GM21423 (cell line): ENCODE measurements at regions not wholly inside any gene's neighbourhood (a gene's known extent, or its start where the extent isn't known, plus 50 kb on each side); places are given as distances from the start of the nearest gene placed in this dataset.
"Not testable (repeated sequence)": the region's sequence is repeated elsewhere in the genome, so short reads cannot be mapped to it uniquely, and the experiment has no call there.

ENCODE experiments used
- ATAC-seq: cut with Tn5 transposase; IDR thresholded peaks from one replicate; pipeline ENCODE4 v1.9.1; 2021; ENCODE audit warnings: mild to moderate bottlenecking, moderate library complexity; ENCODE audit not compliant: unreplicated experiment

GRCh38 chr1:209191262-209191634 lies 392.3 kb upstream of the CAMK1G start:
- ATAC-seq: no peak

GRCh38 chr1:209196140-209196539 lies 387.4 kb upstream of the CAMK1G start:
- no peak for ATAC-seq

- no peak for ATAC-seq
These were observed 384.4 kb upstream of the CAMK1G start for GRCh38 chr1:209198961-209199750.

GRCh38 chr1:209199822-209200221 lies 383.7 kb upstream of the CAMK1G start:
- ATAC-seq: no peak

GRCh38 chr1:209202321-209202720 lies 381.2 kb upstream of the CAMK1G start:
- not testable (repeated sequence) for ATAC-seq

- ATAC-seq: no peak
These were observed 380.5 kb upstream of the CAMK1G start for GRCh38 chr1:209202830-209203532.

- ATAC-seq: no peak
These were observed 380.0 kb upstream of the CAMK1G start for GRCh38 chr1:209203533-209203895.

- no peak for ATAC-seq
These were observed 378.5 kb upstream of the CAMK1G start for GRCh38 chr1:209205039-209205438.

GRCh38 chr1:209207126-209207700 lies 376.3 kb upstream of the CAMK1G start:
- no peak for ATAC-seq

- peak; percentile 76 for ATAC-seq
These were observed 375.7 kb upstream of the CAMK1G start for GRCh38 chr1:209207701-209208286.

GRCh38 chr1:209208648-209209047 lies 374.9 kb upstream of the CAMK1G start:
- no peak for ATAC-seq

- no peak for ATAC-seq
These were observed 369.5 kb upstream of the CAMK1G start for GRCh38 chr1:209213989-209214388.

GRCh38 chr1:209215826-209216225 lies 367.7 kb upstream of the CAMK1G start:
- ATAC-seq: no peak

GRCh38 chr1:209218113-209218512 lies 365.4 kb upstream of the CAMK1G start:
- ATAC-seq: no peak

GRCh38 chr1:209218981-209219380 lies 364.5 kb upstream of the CAMK1G start:
- no peak for ATAC-seq

- no peak for ATAC-seq
These were observed 363.6 kb upstream of the CAMK1G start for GRCh38 chr1:209219791-209220524.

GRCh38 chr1:209222826-209223225 lies 360.7 kb upstream of the CAMK1G start:
- ATAC-seq: no peak

- no peak for ATAC-seq
These were observed 359.7 kb upstream of the CAMK1G start for GRCh38 chr1:209223791-209224190.

GRCh38 chr1:209224886-209225285 lies 358.6 kb upstream of the CAMK1G start:
- no peak for ATAC-seq

GRCh38 chr1:209227171-209227570 lies 356.3 kb upstream of the CAMK1G start:
- ATAC-seq: no peak

- ATAC-seq: no peak
These were observed 355.6 kb upstream of the CAMK1G start for GRCh38 chr1:209227941-209228340.
